ENCODE measurements at regions not wholly inside any gene's neighbourhood (a gene's known extent, or its start where the extent isn't known, plus 50 kb on each side); places are given as distances from the start of the nearest gene placed in this dataset.

DNA sequence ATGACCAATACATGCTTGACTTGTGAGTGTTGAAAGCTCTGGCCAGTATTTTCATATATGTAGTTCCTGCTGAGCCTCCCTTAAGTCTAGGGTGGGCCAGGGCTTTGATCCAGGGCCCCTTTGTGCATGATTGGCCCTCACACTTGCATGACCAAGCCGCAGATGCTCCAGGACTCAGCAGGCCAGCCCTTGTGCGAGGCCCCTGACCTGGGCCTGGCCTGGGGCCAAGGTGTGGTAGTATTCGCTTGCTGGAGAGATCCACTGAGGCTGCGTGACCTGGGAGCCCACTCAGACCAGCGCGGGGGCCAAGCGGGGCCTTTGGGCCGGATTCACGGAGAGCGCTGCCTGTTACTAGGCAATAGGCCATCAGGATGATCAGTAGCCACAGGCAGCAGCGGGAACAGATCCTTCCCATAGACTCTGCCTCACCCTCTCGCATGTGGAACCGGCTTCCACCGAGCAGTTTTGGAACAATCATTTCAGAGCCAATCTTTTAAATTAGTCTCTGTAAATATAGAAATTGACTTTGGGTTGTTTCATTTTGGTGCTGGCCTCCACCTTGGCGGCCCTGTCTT, 79.0 kb upstream of the PTCH1 start:
- Histone ChIP-seq H3K27ac (ENCODE audit: low read depth in 2 of 2, low read length in 2 of 2) (no peak overlapping the region), H3K36me3 (ENCODE audit: control insufficient read depth in 2 of 3, insufficient read depth in 3 of 3, low read length in 3 of 3) (no peaks in the 10 kb centered on the region), H3K27me3 (ENCODE audit: control insufficient read depth, insufficient read depth, low read length) (no peaks in the 10 kb centered on the region), H3K4me1 (ENCODE audit: control insufficient read depth in 2 of 3, insufficient read depth in 2 of 3, low read depth in 1 of 3, low read length in 3 of 3) (no peaks in the 10 kb centered on the region), H3K9ac (ENCODE audit: low read length in 3 of 3) (no peak overlapping the region), H3K9me3 (ENCODE audit: control insufficient read depth in 2 of 3, insufficient read depth in 1 of 3, low read length in 3 of 3) (no peaks in the 10 kb centered on the region), H3K4me3 (ENCODE audit: low read length in 3 of 3) (no peak overlapping the region)
- no peak for DNase-seq
- TF ChIP-seq, protein P1, sequence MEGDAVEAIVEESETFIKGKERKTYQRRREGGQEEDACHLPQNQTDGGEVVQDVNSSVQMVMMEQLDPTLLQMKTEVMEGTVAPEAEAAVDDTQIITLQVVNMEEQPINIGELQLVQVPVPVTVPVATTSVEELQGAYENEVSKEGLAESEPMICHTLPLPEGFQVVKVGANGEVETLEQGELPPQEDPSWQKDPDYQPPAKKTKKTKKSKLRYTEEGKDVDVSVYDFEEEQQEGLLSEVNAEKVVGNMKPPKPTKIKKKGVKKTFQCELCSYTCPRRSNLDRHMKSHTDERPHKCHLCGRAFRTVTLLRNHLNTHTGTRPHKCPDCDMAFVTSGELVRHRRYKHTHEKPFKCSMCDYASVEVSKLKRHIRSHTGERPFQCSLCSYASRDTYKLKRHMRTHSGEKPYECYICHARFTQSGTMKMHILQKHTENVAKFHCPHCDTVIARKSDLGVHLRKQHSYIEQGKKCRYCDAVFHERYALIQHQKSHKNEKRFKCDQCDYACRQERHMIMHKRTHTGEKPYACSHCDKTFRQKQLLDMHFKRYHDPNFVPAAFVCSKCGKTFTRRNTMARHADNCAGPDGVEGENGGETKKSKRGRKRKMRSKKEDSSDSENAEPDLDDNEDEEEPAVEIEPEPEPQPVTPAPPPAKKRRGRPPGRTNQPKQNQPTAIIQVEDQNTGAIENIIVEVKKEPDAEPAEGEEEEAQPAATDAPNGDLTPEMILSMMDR (IDR thresholded peaks at IDR 0.05; ENCODE audit: borderline replicate concordance, extremely low read depth, insufficient read depth): no peak
- no peak for FAIRE-seq
- intact Hi-C loops (cut with DNase I): no loop called here

GRCh38 chr9:95592931-95593330, 76.2 kb upstream of the PTCH1 start:
- TF ChIP-seq, protein P1 (IDR thresholded peaks at IDR 0.05; ENCODE audit: borderline replicate concordance, extremely low read depth, insufficient read depth): no peak
- no peaks in the 10 kb centered on the region for H3K9me3 ChIP-seq (ENCODE audit: control insufficient read depth in 2 of 3, insufficient read depth in 1 of 3, low read length in 3 of 3)
- no peaks in the 10 kb centered on the region for H3K27me3 ChIP-seq (ENCODE audit: control insufficient read depth, insufficient read depth, low read length)
- H3K9ac ChIP-seq (ENCODE audit: low read length in 3 of 3): no peak overlapping the region
- FAIRE-seq: no peak
- no peak overlapping the region for H3K27ac ChIP-seq (ENCODE audit: low read depth in 2 of 2, low read length in 2 of 2)
- H3K4me3 ChIP-seq (ENCODE audit: low read length in 3 of 3): no peak overlapping the region
- no peak for DNase-seq
- intact Hi-C loops (cut with DNase I): no loop called here
- H3K36me3 ChIP-seq (ENCODE audit: control insufficient read depth in 2 of 3, insufficient read depth in 3 of 3, low read length in 3 of 3): no peaks in the 10 kb centered on the region
- peaks cover 5 to 15% (median 8%) of the 10 kb centered on the region in 3 donors for H3K4me1 ChIP-seq (ENCODE audit: control insufficient read depth in 2 of 3, insufficient read depth in 2 of 3, low read depth in 1 of 3, low read length in 3 of 3)

DNA sequence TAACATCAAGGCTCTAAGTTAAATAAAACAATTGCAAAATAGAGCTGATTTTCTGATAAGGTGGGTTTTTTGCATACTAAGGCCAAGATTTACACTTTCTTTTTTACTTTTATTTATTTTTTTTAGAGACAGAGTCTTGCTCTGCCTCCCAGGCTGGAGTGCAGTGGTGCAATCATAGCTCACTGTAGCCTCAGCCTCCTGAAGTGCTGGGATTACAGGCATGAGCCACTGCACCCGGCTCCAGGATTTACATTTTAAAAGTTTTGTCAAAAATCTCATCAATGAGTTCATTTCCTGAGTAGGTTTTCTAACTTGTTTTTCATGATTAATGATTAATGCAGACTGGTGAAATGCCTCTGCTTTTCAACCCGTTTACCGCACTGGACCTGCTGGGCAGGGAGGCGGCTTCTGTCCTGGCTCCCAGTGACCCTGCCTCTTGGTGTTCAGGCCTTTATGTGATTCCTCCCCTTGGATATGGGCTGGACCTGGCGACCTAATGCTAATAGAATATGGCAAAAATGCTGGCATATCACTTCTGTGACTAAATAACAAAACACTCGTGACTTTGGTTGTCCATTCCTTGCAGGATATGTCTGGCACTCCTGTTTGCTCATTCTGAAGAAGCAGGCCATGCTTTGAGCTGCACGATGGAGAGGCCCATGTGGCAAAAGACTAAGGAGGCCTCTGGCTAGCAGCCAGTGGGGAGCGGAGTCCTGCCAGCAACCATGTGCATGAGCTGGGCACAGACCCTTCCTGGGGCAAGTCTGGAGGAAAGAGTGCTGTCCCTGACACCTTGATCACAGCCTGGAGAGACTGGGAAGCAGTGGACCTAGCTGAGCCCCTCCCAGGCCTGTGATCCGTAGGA, 72.2 kb upstream of the PTCH1 start:
- DNase-seq: peak in 3 of 5 donors; percentile 31 to 71 (median 63)
- H3K4me1 ChIP-seq (ENCODE audit: control insufficient read depth in 2 of 3, insufficient read depth in 2 of 3, low read depth in 1 of 3, low read length in 3 of 3): peaks cover 5 to 15% (median 9%) of the 10 kb centered on the region in 3 donors
- H3K9me3 ChIP-seq (ENCODE audit: control insufficient read depth in 2 of 3, insufficient read depth in 1 of 3, low read length in 3 of 3): no peaks in the 10 kb centered on the region
- intact Hi-C loops (cut with DNase I): no loop called here
- no peaks in the 10 kb centered on the region for H3K36me3 ChIP-seq (ENCODE audit: control insufficient read depth in 2 of 3, insufficient read depth in 3 of 3, low read length in 3 of 3)
- TF ChIP-seq, protein P1 (IDR thresholded peaks at IDR 0.05; ENCODE audit: borderline replicate concordance, extremely low read depth, insufficient read depth): no peak
- no peak overlapping the region for H3K4me3 ChIP-seq (ENCODE audit: low read length in 3 of 3)
- peak overlapping the region in 1 of 2 donors; percentile 57 for H3K27ac ChIP-seq (ENCODE audit: low read depth in 2 of 2, low read length in 2 of 2)
- H3K9ac ChIP-seq (ENCODE audit: low read length in 3 of 3): no peak overlapping the region
- FAIRE-seq: no peak
- no peaks in the 10 kb centered on the region for H3K27me3 ChIP-seq (ENCODE audit: control insufficient read depth, insufficient read depth, low read length)

Measured in kidney (tissue), 13 donors.